H9 (cell line): ENCODE measurements at regions not wholly inside any gene's neighbourhood (a gene's known extent, or its start where the extent isn't known, plus 50 kb on each side); places are given as distances from the start of the nearest gene placed in this dataset.

Experiments
- DNase-seq: peaks from one replicate; pipeline ENCODE4 v3.0.0-alpha.2; 2017
- H2AFZ ChIP-seq: one replicate; pipeline ENCODE4 v1.6.1; 2013; ENCODE audit warnings: mild to moderate bottlenecking, low read length, control low read depth, moderate library complexity
- H2AK5ac ChIP-seq: 2 replicates; pipeline ENCODE4 v1.6.1; 2013; ENCODE audit warnings: low read length, control low read depth, mixed read lengths; ENCODE audit not compliant: insufficient read length
- H2BK120ac ChIP-seq: one replicate; pipeline ENCODE4 v1.6.1; 2013; ENCODE audit warnings: low read depth, mild to moderate bottlenecking, low read length, control low read depth, inconsistent platforms; ENCODE audit not compliant: poor library complexity, severe bottlenecking
- H2BK12ac ChIP-seq: 2 replicates; pipeline ENCODE4 v1.6.1; 2013; ENCODE audit warnings: low read length, control low read depth, mixed read lengths, low read depth; ENCODE audit not compliant: insufficient read length
- H2BK15ac ChIP-seq: 2 replicates; pipeline ENCODE4 v1.6.1; 2013; ENCODE audit warnings: low read depth, low read length, control low read depth
- H2BK20ac ChIP-seq: one replicate; pipeline ENCODE4 v1.6.1; 2013; ENCODE audit warnings: low read depth, mild to moderate bottlenecking, low read length, control low read depth, inconsistent platforms; ENCODE audit not compliant: poor library complexity, severe bottlenecking
- H2BK5ac ChIP-seq: 2 replicates; pipeline ENCODE4 v1.6.1; 2013; ENCODE audit warnings: low read length, control low read depth, mixed read lengths; ENCODE audit not compliant: insufficient read length
- H3K14ac ChIP-seq: 2 replicates; pipeline ENCODE4 v1.6.1; 2013; ENCODE audit warnings: low read length, control low read depth; ENCODE audit not compliant: insufficient read depth
- H3K18ac ChIP-seq: 2 replicates; pipeline ENCODE4 v1.6.1; 2013; ENCODE audit warnings: low read depth, mild to moderate bottlenecking, mixed read lengths, low read length, control low read depth; ENCODE audit not compliant: insufficient read length
- H3K23ac ChIP-seq: 2 replicates; pipeline ENCODE4 v1.6.1; 2013; ENCODE audit warnings: low read length, control low read depth, mixed read lengths, low read depth; ENCODE audit not compliant: insufficient read length
- H3K23me2 ChIP-seq: 2 replicates; pipeline ENCODE4 v1.6.1; 2013; ENCODE audit warnings: low read depth, mild to moderate bottlenecking, mixed read lengths, low read length, control low read depth; ENCODE audit not compliant: insufficient read length, poor library complexity, severe bottlenecking
- H3K27ac ChIP-seq: 2 replicates; pipeline ENCODE4 v1.5.1; 2013; ENCODE audit warnings: low read length, control low read depth, mixed read lengths, low read depth; ENCODE audit not compliant: insufficient read length
- H3K27me3 ChIP-seq: 2 replicates; pipeline ENCODE4 v1.6.1; 2013; ENCODE audit warnings: low read length, control low read depth, inconsistent platforms; ENCODE audit not compliant: insufficient read depth
- H3K4ac ChIP-seq: 2 replicates; pipeline ENCODE4 v1.6.1; 2013; ENCODE audit warnings: low read depth, mild to moderate bottlenecking, control low read depth, inconsistent platforms, low read length, moderate library complexity
- H3K4me1 ChIP-seq: 2 replicates; pipeline ENCODE4 v1.6.1; 2013; ENCODE audit warnings: low read length, control low read depth, inconsistent platforms; ENCODE audit not compliant: insufficient read depth
- H3K4me2 ChIP-seq: 2 replicates; pipeline ENCODE4 v1.6.1; 2013; ENCODE audit warnings: low read length, control low read depth, mixed read lengths; ENCODE audit not compliant: insufficient read length, insufficient read depth
- H3K56ac ChIP-seq: 2 replicates; pipeline ENCODE4 v1.6.1; 2013; ENCODE audit warnings: low read depth, mild to moderate bottlenecking, mixed read lengths, low read length, control low read depth; ENCODE audit not compliant: insufficient read length
- H3K79me1 ChIP-seq: 2 replicates; pipeline ENCODE4 v1.6.1; 2013; ENCODE audit warnings: low read depth, mild to moderate bottlenecking, moderate library complexity, low read length, control low read depth, inconsistent platforms; ENCODE audit not compliant: insufficient read depth, poor library complexity, severe bottlenecking
- H3K79me2 ChIP-seq: 2 replicates; pipeline ENCODE4 v1.6.1; 2013; ENCODE audit warnings: low read length, control low read depth, inconsistent platforms; ENCODE audit not compliant: insufficient read depth
- H3K9ac ChIP-seq: 2 replicates; pipeline ENCODE4 v1.6.1; 2013; ENCODE audit warnings: low read length, control low read depth, mixed read lengths; ENCODE audit not compliant: insufficient read length; ENCODE audit errors: extremely low read depth
- H3K9me3 ChIP-seq: one replicate; pipeline ENCODE4 v1.6.1; 2013; ENCODE audit warnings: low read depth, low read length, inconsistent platforms; ENCODE audit not compliant: control insufficient read depth
- H3T11ph ChIP-seq: one replicate; pipeline ENCODE4 v1.6.1; 2013; ENCODE audit warnings: mild to moderate bottlenecking, low read length, control low read depth, inconsistent platforms
- H4K20me1 ChIP-seq: one replicate; pipeline ENCODE4 v1.6.1; 2013; ENCODE audit not compliant: control insufficient read depth, insufficient read length, insufficient read depth
- H4K5ac ChIP-seq: 2 replicates; pipeline ENCODE4 v1.6.1; 2013; ENCODE audit warnings: low read depth, mild to moderate bottlenecking, mixed read lengths, low read length, control low read depth; ENCODE audit not compliant: insufficient read length
- H4K8ac ChIP-seq: replicated peaks from 2 replicates; pipeline ENCODE4 v1.6.1; 2013; ENCODE audit warnings: low read length, control low read depth, mixed read lengths, low read depth; ENCODE audit not compliant: insufficient read length
- H4K91ac ChIP-seq: 2 replicates; pipeline ENCODE4 v1.6.1; 2013; ENCODE audit warnings: low read depth, mild to moderate bottlenecking, moderate library complexity, mixed read lengths, low read length, control low read depth; ENCODE audit not compliant: insufficient read length
- H3K27ac Mint-ChIP-seq, 3 experiments: 2 replicates in 2 of 3; 3 replicates in 1 of 3; pipeline ENCODE4 v1.8.0; 2020 to 2021; ENCODE audit warnings: mixed read lengths in 3 of 3, mild to moderate bottlenecking in 1 of 3, moderate library complexity in 1 of 3
- H3K27me3 Mint-ChIP-seq: 2 replicates; pipeline ENCODE4 v1.8.0; 2021; ENCODE audit warnings: low read depth, mild to moderate bottlenecking, moderate library complexity, mixed read lengths
- H3K36me3 Mint-ChIP-seq, 3 experiments: 2 replicates in 2 of 3; 3 replicates in 1 of 3; pipeline ENCODE4 v1.8.0; 2020 to 2021; ENCODE audit warnings: low read depth in 3 of 3, mixed read lengths in 3 of 3; ENCODE audit not compliant: insufficient read depth in 1 of 3
- H3K4me1 Mint-ChIP-seq, 2 experiments: 2 replicates each; pipeline ENCODE4 v1.8.0; 2020; ENCODE audit warnings: mixed read lengths in 2 of 2
- H3K4me3 Mint-ChIP-seq, 2 experiments: 2 replicates in 1 of 2; 3 replicates in 1 of 2; pipeline ENCODE4 v1.8.0; 2020 to 2021; ENCODE audit warnings: mild to moderate bottlenecking in 2 of 2, mixed read lengths in 2 of 2, moderate library complexity in 1 of 2
- H3K9me3 Mint-ChIP-seq, 2 experiments: 2 replicates in 1 of 2; 3 replicates in 1 of 2; pipeline ENCODE4 v1.8.0; 2020; ENCODE audit warnings: mild to moderate bottlenecking in 2 of 2, mixed read lengths in 2 of 2, moderate library complexity in 1 of 2
- WGBS: extraction: QIAGEN DNeasy Blood & Tissue Kit; methylation state at CpG from one replicate; pipeline ENCODE4 v1.1.7; 2013; ENCODE audit warnings: missing lambda C conversion rate, low lambda C conversion rate, mixed read lengths; ENCODE audit not compliant: insufficient read length; ENCODE audit errors: extremely low coverage; 5-methylcytosine and 5-hydroxymethylcytosine counted together
- TF ChIP-seq, protein P1 (sequence below): fragments of 200-600 bp; sonication (generic); conservative IDR thresholded peaks from 3 replicates; pipeline ENCODE4 v1.8.0; 2021; ENCODE audit warnings: antibody characterized with exemption, mild to moderate bottlenecking

DNA sequence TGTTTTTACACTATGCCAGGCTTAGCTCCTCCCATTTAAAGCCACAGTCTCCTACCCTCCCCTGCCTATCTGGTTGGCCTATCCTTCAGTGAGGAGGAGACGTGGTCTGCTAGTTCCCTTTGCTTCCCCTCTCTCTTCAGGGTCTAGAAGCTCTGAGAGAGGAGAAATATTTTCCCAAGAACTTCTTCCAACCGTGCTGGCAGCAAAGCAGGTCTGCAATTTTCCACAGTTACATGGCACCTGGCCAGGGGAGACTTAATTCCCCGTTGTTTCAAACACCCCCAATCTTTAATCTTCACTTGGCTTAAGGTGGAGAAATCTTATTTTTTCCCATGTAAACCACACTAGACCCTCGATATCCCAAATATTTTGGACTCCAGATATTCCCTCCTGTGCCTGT is 149.5 kb upstream of the MCTP2 start:
- Histone ChIP-seq H3K56ac (no peak overlapping the region), H4K5ac (no peak overlapping the region), H3K4me2 (no peak overlapping the region), H3K79me1 (no peaks in the 10 kb centered on the region), H2BK15ac (no peak overlapping the region), H2BK20ac (no peak overlapping the region), H3K27me3 (no peaks in the 10 kb centered on the region), H3K9me3 (no peaks in the 10 kb centered on the region), H4K8ac (no peak overlapping the region), H3K23ac (no peak overlapping the region), H2AFZ (no peak overlapping the region), H3K79me2 (no peaks in the 10 kb centered on the region), H3K4ac (no peak overlapping the region), H3K9ac (no peak overlapping the region), H3K4me1 (no peaks in the 10 kb centered on the region; the same call in 1 of the 2 replicates), H2BK12ac (no peak overlapping the region), H3K14ac (no peak overlapping the region), H4K20me1 (no peaks in the 10 kb centered on the region), H3T11ph (no peak overlapping the region), H3K27ac (no peak overlapping the region), H3K18ac (no peak overlapping the region), H2BK120ac (no peak overlapping the region), H2BK5ac (no peak overlapping the region), H4K91ac (no peak overlapping the region), H2AK5ac (no peak overlapping the region), H3K23me2 (no peaks in the 10 kb centered on the region)
- Mint-ChIP-seq H3K4me3 (no peak overlapping the region), H3K9me3 (no peaks in the 10 kb centered on the region), H3K36me3 (no peaks in the 10 kb centered on the region; a peak in 1 of 7 replicates), H3K27me3 (no peaks in the 10 kb centered on the region), H3K4me1 (peaks cover 15 to 16% of the 10 kb centered on the region in 2 experiments), H3K27ac (peak overlapping the region in 1 of 3 experiments; percentile 27; a peak in 1 of 7 replicates)
- no CpG with 5 or more reads among the region's 4 CpGs for WGBS
- DNase-seq: no peak
- TF ChIP-seq, protein P1, sequence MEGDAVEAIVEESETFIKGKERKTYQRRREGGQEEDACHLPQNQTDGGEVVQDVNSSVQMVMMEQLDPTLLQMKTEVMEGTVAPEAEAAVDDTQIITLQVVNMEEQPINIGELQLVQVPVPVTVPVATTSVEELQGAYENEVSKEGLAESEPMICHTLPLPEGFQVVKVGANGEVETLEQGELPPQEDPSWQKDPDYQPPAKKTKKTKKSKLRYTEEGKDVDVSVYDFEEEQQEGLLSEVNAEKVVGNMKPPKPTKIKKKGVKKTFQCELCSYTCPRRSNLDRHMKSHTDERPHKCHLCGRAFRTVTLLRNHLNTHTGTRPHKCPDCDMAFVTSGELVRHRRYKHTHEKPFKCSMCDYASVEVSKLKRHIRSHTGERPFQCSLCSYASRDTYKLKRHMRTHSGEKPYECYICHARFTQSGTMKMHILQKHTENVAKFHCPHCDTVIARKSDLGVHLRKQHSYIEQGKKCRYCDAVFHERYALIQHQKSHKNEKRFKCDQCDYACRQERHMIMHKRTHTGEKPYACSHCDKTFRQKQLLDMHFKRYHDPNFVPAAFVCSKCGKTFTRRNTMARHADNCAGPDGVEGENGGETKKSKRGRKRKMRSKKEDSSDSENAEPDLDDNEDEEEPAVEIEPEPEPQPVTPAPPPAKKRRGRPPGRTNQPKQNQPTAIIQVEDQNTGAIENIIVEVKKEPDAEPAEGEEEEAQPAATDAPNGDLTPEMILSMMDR: no peak
